MCF 10A (cell line): ENCODE measurements at regions not wholly inside any gene's neighbourhood (a gene's known extent, or its start where the extent isn't known, plus 50 kb on each side); places are given as distances from the start of the nearest gene placed in this dataset.

Experiments used
- BruUV-seq: library from RNA; stranded (reverse); fragments of 400-500 nt; replicated peaks from 2 replicates; lab custom pipeline; 2021; lab: Mats Ljungman, UMichigan
- CTCF ChIA-PET: fragments of 300-600 bp; sonication (Branson Sonifier 250); formaldehyde crosslinking; extraction: SDS; loops from one replicate; lab custom pipeline; 2021; ENCODE audit warnings: antibody characterized with exemption, inconsistent platforms; lab: Yijun Ruan, JAX
- POLR2A ChIA-PET: fragments of 300-600, 350-650 bp; sonication (Branson Sonifier 250); formaldehyde crosslinking; extraction: SDS; loops from one replicate; lab custom pipeline; 2020; ENCODE audit warnings: antibody characterized with exemption, inconsistent platforms; lab: Yijun Ruan, JAX
- DNase-seq: peaks from one replicate; pipeline ENCODE4 v3.0.0-alpha.2; 2018; ENCODE audit not compliant: unreplicated experiment
- H3K27ac Mint-ChIP-seq: one replicate; pipeline ENCODE4 v1.8.0; 2022; ENCODE audit warnings: mild to moderate bottlenecking, low read depth, mixed read lengths; ENCODE audit not compliant: unreplicated experiment
- H3K27me3 Mint-ChIP-seq: one replicate; pipeline ENCODE4 v1.8.0; 2022; ENCODE audit warnings: mixed read lengths; ENCODE audit not compliant: insufficient read depth, unreplicated experiment
- H3K36me3 Mint-ChIP-seq: one replicate; pipeline ENCODE4 v1.8.0; 2022; ENCODE audit warnings: mild to moderate bottlenecking, moderate library complexity, mixed read lengths; ENCODE audit not compliant: insufficient read depth, unreplicated experiment
- H3K4me1 Mint-ChIP-seq: one replicate; pipeline ENCODE4 v1.8.0; 2022; ENCODE audit warnings: mixed read lengths; ENCODE audit not compliant: insufficient read depth, unreplicated experiment
- H3K4me3 Mint-ChIP-seq: one replicate; pipeline ENCODE4 v1.8.0; 2022; ENCODE audit warnings: mild to moderate bottlenecking, moderate library complexity, mixed read lengths; ENCODE audit not compliant: unreplicated experiment
- H3K9me3 Mint-ChIP-seq: one replicate; pipeline ENCODE4 v1.8.0; 2022; ENCODE audit warnings: mixed read lengths; ENCODE audit not compliant: unreplicated experiment
- CTCF ChIP-seq: fragments of 200-600 bp; IDR thresholded peaks from one replicate; pipeline ENCODE4 v1.8.0; 2022; ENCODE audit warnings: antibody characterized with exemption, mild to moderate bottlenecking; ENCODE audit not compliant: unreplicated experiment
- intact Hi-C: fragments of 100-400 bp; cut with micrococcal nuclease; formaldehyde crosslinking; loops from 2 replicates; pipeline ENCODE4 v1.14.1; 2022

- H3K27me3 Mint-ChIP-seq = no peaks in the 10 kb centered on the region
- ChIA-PET POLR2A (no interaction called here), CTCF (no interaction called here)
- no peak for DNase-seq
- no peaks in the 10 kb centered on the region for H3K4me1 Mint-ChIP-seq
- no peak overlapping the region for H3K27ac Mint-ChIP-seq
- peaks cover 7% of the 10 kb centered on the region for H3K9me3 Mint-ChIP-seq
- H3K36me3 Mint-ChIP-seq = no peaks in the 10 kb centered on the region
- BruUV-seq = no TSS peak
- no peak for TF ChIP-seq CTCF
- no peak overlapping the region for H3K4me3 Mint-ChIP-seq
- intact Hi-C loops = no loop called here
These were observed 563.9 kb downstream of the ADCYAP1 start for GRCh38 chr18:1468550-1468949.

- Mint-ChIP-seq H3K27ac (no peak overlapping the region), H3K36me3 (no peaks in the 10 kb centered on the region), H3K27me3 (no peaks in the 10 kb centered on the region), H3K4me1 (no peaks in the 10 kb centered on the region), H3K4me3 (no peak overlapping the region), H3K9me3 (no peaks in the 10 kb centered on the region)
- ChIA-PET CTCF (no interaction called here), POLR2A (no interaction called here)
- TF ChIP-seq CTCF = no peak
- intact Hi-C loops = no loop called here
- no TSS peak for BruUV-seq
- no peak for DNase-seq
These were observed 571.2 kb downstream of the ADCYAP1 start for GRCh38 chr18:1475867-1476266.

GRCh38 chr18:1480309-1480708 is 575.6 kb downstream of the ADCYAP1 start:
- Mint-ChIP-seq H3K36me3 (no peaks in the 10 kb centered on the region), H3K27me3 (no peaks in the 10 kb centered on the region), H3K27ac (no peak overlapping the region), H3K9me3 (no peaks in the 10 kb centered on the region), H3K4me3 (no peak overlapping the region), H3K4me1 (peaks cover 13% of the 10 kb centered on the region)
- POLR2A ChIA-PET = no interaction called here
- TF ChIP-seq CTCF = no peak
- DNase-seq = no peak
- no TSS peak for BruUV-seq
- CTCF ChIA-PET = no interaction called here
- intact Hi-C loops = no loop called here

- Mint-ChIP-seq H3K9me3 (no peaks in the 10 kb centered on the region), H3K27ac (no peak overlapping the region), H3K27me3 (no peaks in the 10 kb centered on the region), H3K4me3 (no peak overlapping the region), H3K4me1 (peaks cover 13% of the 10 kb centered on the region), H3K36me3 (no peaks in the 10 kb centered on the region)
- no peak for TF ChIP-seq CTCF
- no peak for DNase-seq
- intact Hi-C loops = no loop called here
- CTCF ChIA-PET = no interaction called here
- POLR2A ChIA-PET = no interaction called here
- BruUV-seq = no TSS peak
These were observed 576.9 kb downstream of the ADCYAP1 start for GRCh38 chr18:1481577-1481976.
